ENCODE measurements at regions not wholly inside any gene's neighbourhood (a gene's known extent, or its start where the extent isn't known, plus 50 kb on each side); places are given as distances from the start of the nearest gene placed in this dataset.
"Not testable (repeated sequence)": the region's sequence is repeated elsewhere in the genome, so short reads cannot be mapped to it uniquely, and the experiment has no call there.

DNA sequence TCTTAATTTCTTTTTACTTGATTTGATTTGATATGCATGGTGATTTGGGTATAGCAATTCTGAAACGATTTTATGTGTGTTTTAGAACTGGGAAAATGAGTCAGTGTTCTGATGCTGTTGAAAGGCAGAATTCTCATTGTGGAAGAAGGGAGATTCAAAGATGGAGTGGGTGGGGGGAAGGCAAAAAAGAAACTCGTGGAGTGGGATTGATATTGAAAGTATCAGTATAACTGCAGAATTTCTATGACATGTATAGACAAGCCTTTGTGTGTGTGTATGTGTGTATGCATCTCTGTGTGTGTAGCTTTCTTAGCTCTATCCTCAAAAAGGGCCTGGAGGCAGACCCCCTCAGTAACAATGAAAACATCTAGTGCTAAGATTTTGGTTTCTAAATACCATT lies 184.3 kb upstream of the OLIG3 start:
- H3K4me1 ChIP-seq (ENCODE audit: control insufficient read depth, extremely low read depth, insufficient read depth, low read length) = no peaks in the 10 kb centered on the region
- no peak overlapping the region for H3K27ac ChIP-seq (ENCODE audit: insufficient read depth, low read length)
- no peak overlapping the region for H3K4me3 ChIP-seq (replicated peaks in 1 of 4; ENCODE audit: control extremely low read depth in 1 of 4, insufficient read depth in 1 of 4, low read depth in 3 of 4, low read length in 4 of 4)
- no peaks in the 10 kb centered on the region for H4K20me1 ChIP-seq (ENCODE audit: control insufficient read depth, extremely low read depth, insufficient read depth, low read length)
- no peak overlapping the region for H3K4me2 ChIP-seq (ENCODE audit: extremely low read depth, insufficient read depth, low read length)
- no peak for TF ChIP-seq EZH2 (IDR thresholded peaks at IDR 0.05; ENCODE audit: low read length, missing control alignments)
- no peak for TF ChIP-seq CTCF (conservative IDR thresholded peaks at IDR 0.05 in 1 of 2, IDR thresholded peaks at IDR 0.05 in 1 of 2; ENCODE audit: low read depth in 1 of 2, low read length in 2 of 2)
- H3K9me3 ChIP-seq (ENCODE audit: control insufficient read depth, insufficient read depth, low read depth, low read length) = no peaks in the 10 kb centered on the region
- H3K79me2 ChIP-seq (ENCODE audit: control insufficient read depth, insufficient read depth, low read length) = no peaks in the 10 kb centered on the region
- no peaks in the 10 kb centered on the region for H3K27me3 ChIP-seq (ENCODE audit: control insufficient read depth, insufficient read depth, low read length)
- H3K9ac ChIP-seq (ENCODE audit: insufficient read depth, low read length) = no peak overlapping the region
- no peak overlapping the region for H2AFZ ChIP-seq (ENCODE audit: low read length)
- DNase-seq (ENCODE audit: low read depth in 2 of 2) = no peak
- no peaks in the 10 kb centered on the region for H3K36me3 ChIP-seq (ENCODE audit: control insufficient read depth, insufficient read depth, low read length)

GRCh38 chr6:137680705-137681346 lies 186.2 kb upstream of the TNFAIP3 start:
- Histone ChIP-seq H2AFZ (ENCODE audit: low read length) (no peak overlapping the region), H3K4me1 (ENCODE audit: control insufficient read depth, extremely low read depth, insufficient read depth, low read length) (no peaks in the 10 kb centered on the region), H3K9ac (ENCODE audit: insufficient read depth, low read length) (no peak overlapping the region), H3K79me2 (ENCODE audit: control insufficient read depth, insufficient read depth, low read length) (no peaks in the 10 kb centered on the region), H3K27me3 (ENCODE audit: control insufficient read depth, insufficient read depth, low read length) (no peaks in the 10 kb centered on the region), H3K4me3 (replicated peaks in 1 of 4; ENCODE audit: control extremely low read depth in 1 of 4, insufficient read depth in 1 of 4, low read depth in 3 of 4, low read length in 4 of 4) (no peak overlapping the region), H3K36me3 (ENCODE audit: control insufficient read depth, insufficient read depth, low read length) (no peaks in the 10 kb centered on the region), H3K4me2 (ENCODE audit: extremely low read depth, insufficient read depth, low read length) (no peak overlapping the region), H3K9me3 (ENCODE audit: control insufficient read depth, insufficient read depth, low read depth, low read length) (no peaks in the 10 kb centered on the region), H4K20me1 (ENCODE audit: control insufficient read depth, extremely low read depth, insufficient read depth, low read length) (no peaks in the 10 kb centered on the region), H3K27ac (ENCODE audit: insufficient read depth, low read length) (no peak overlapping the region)
- DNase-seq (ENCODE audit: low read depth in 2 of 2) = peak; percentile 33 to 72
- no peak for TF ChIP-seq EZH2 (IDR thresholded peaks at IDR 0.05; ENCODE audit: low read length, missing control alignments)
- no peak for TF ChIP-seq CTCF (conservative IDR thresholded peaks at IDR 0.05 in 1 of 2, IDR thresholded peaks at IDR 0.05 in 1 of 2; ENCODE audit: low read depth in 1 of 2, low read length in 2 of 2)

DNA sequence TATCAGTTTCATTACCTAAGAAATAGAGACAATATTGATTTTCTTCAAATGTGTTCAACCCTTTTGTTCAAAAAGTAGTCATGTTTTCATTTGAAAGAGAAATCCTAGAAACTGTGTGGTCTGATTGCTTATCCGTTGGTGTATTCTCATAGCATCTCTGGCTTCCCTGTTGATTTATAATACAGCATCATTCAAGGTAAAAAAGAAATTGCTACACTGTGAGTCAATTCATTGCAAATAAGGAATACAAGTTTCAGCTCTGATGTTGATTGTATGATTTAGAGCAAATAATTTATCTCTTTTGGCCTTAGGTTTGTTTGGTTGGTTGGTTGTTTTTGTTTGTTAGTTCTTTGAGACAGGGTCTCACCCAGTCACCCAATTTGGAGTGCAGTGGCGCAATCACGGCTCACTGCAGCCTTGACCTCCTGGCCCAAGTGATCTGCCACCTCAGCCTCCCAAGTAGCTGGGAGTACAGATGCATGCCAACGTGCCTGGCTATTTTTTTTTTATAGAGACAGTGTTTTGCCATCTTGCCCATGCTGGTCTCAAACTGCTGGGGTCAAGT lies 185.5 kb upstream of the TNFAIP3 start:
- TF ChIP-seq EZH2 (IDR thresholded peaks at IDR 0.05; ENCODE audit: low read length, missing control alignments) (no peak), CTCF (conservative IDR thresholded peaks at IDR 0.05 in 1 of 2, IDR thresholded peaks at IDR 0.05 in 1 of 2; ENCODE audit: low read depth in 1 of 2, low read length in 2 of 2) (no peak)
- Histone ChIP-seq H3K27me3 (ENCODE audit: control insufficient read depth, insufficient read depth, low read length) (no peaks in the 10 kb centered on the region), H3K36me3 (ENCODE audit: control insufficient read depth, insufficient read depth, low read length) (no peaks in the 10 kb centered on the region), H3K4me1 (ENCODE audit: control insufficient read depth, extremely low read depth, insufficient read depth, low read length) (no peaks in the 10 kb centered on the region), H4K20me1 (ENCODE audit: control insufficient read depth, extremely low read depth, insufficient read depth, low read length) (no peaks in the 10 kb centered on the region), H2AFZ (ENCODE audit: low read length) (no peak overlapping the region), H3K27ac (ENCODE audit: insufficient read depth, low read length) (no peak overlapping the region), H3K4me2 (ENCODE audit: extremely low read depth, insufficient read depth, low read length) (no peak overlapping the region), H3K9ac (ENCODE audit: insufficient read depth, low read length) (no peak overlapping the region), H3K4me3 (replicated peaks in 1 of 4; ENCODE audit: control extremely low read depth in 1 of 4, insufficient read depth in 1 of 4, low read depth in 3 of 4, low read length in 4 of 4) (no peak overlapping the region), H3K9me3 (ENCODE audit: control insufficient read depth, insufficient read depth, low read depth, low read length) (no peaks in the 10 kb centered on the region), H3K79me2 (ENCODE audit: control insufficient read depth, insufficient read depth, low read length) (no peaks in the 10 kb centered on the region)
- DNase-seq (ENCODE audit: low read depth in 2 of 2) = no peak

- H4K20me1 ChIP-seq (ENCODE audit: control insufficient read depth, extremely low read depth, insufficient read depth, low read length); DNase-seq (ENCODE audit: low read depth in 2 of 2); H3K4me1 ChIP-seq (ENCODE audit: control insufficient read depth, extremely low read depth, insufficient read depth, low read length); H3K79me2 ChIP-seq (ENCODE audit: control insufficient read depth, insufficient read depth, low read length); H3K9me3 ChIP-seq (ENCODE audit: control insufficient read depth, insufficient read depth, low read depth, low read length); H3K27ac ChIP-seq (ENCODE audit: insufficient read depth, low read length); H3K36me3 ChIP-seq (ENCODE audit: control insufficient read depth, insufficient read depth, low read length); H2AFZ ChIP-seq (ENCODE audit: low read length); H3K27me3 ChIP-seq (ENCODE audit: control insufficient read depth, insufficient read depth, low read length); H3K9ac ChIP-seq (ENCODE audit: insufficient read depth, low read length); H3K4me2 ChIP-seq (ENCODE audit: extremely low read depth, insufficient read depth, low read length); H3K4me3 ChIP-seq (replicated peaks in 1 of 4; ENCODE audit: control extremely low read depth in 1 of 4, insufficient read depth in 1 of 4, low read depth in 3 of 4, low read length in 4 of 4): not testable (repeated sequence)
Measured at GRCh38 chr6:137682658-137683057, 184.4 kb upstream of the TNFAIP3 start.
